ENCODE measurements at regions not wholly inside any gene's neighbourhood (a gene's known extent, or its start where the extent isn't known, plus 50 kb on each side); places are given as distances from the start of the nearest gene placed in this dataset.

- Histone ChIP-seq H3K4me3 (replicated peaks; ENCODE audit: low read depth, low read length) (no peak overlapping the region), H3K27me3 (replicated peaks; ENCODE audit: control insufficient read depth, insufficient read depth, low read length) (no peaks in the 10 kb centered on the region), H3K36me3 (ENCODE audit: control insufficient read depth, insufficient read depth, low read length) (no peaks in the 10 kb centered on the region)
- no peak for TF ChIP-seq CTCF (IDR thresholded peaks at IDR 0.05; ENCODE audit: insufficient read depth, low read length, poor library complexity, severe bottlenecking)
- DNase-seq (ENCODE audit: extremely low read depth, insufficient read length): no peak
Observed at GRCh38 chr3:22491344-22491743, 711.8 kb upstream of the UBE2E2 start.

GRCh38 chr3:22492342-22492741 lies 710.8 kb upstream of the UBE2E2 start:
- Histone ChIP-seq H3K27me3 (replicated peaks; ENCODE audit: control insufficient read depth, insufficient read depth, low read length) (no peaks in the 10 kb centered on the region), H3K36me3 (ENCODE audit: control insufficient read depth, insufficient read depth, low read length) (no peaks in the 10 kb centered on the region), H3K4me3 (replicated peaks; ENCODE audit: low read depth, low read length) (no peak overlapping the region)
- TF ChIP-seq CTCF (IDR thresholded peaks at IDR 0.05; ENCODE audit: insufficient read depth, low read length, poor library complexity, severe bottlenecking): no peak
- DNase-seq (ENCODE audit: extremely low read depth, insufficient read length): no peak

GRCh38 chr3:22495241-22495640 lies 707.9 kb upstream of the UBE2E2 start:
- Histone ChIP-seq H3K36me3 (ENCODE audit: control insufficient read depth, insufficient read depth, low read length) (no peaks in the 10 kb centered on the region), H3K4me3 (replicated peaks; ENCODE audit: low read depth, low read length) (no peak overlapping the region), H3K27me3 (replicated peaks; ENCODE audit: control insufficient read depth, insufficient read depth, low read length) (no peaks in the 10 kb centered on the region)
- DNase-seq (ENCODE audit: extremely low read depth, insufficient read length): no peak
- no peak for TF ChIP-seq CTCF (IDR thresholded peaks at IDR 0.05; ENCODE audit: insufficient read depth, low read length, poor library complexity, severe bottlenecking)

GRCh38 chr3:22495791-22496190 lies 707.3 kb upstream of the UBE2E2 start:
- H3K36me3 ChIP-seq (ENCODE audit: control insufficient read depth, insufficient read depth, low read length): no peaks in the 10 kb centered on the region
- no peak for TF ChIP-seq CTCF (IDR thresholded peaks at IDR 0.05; ENCODE audit: insufficient read depth, low read length, poor library complexity, severe bottlenecking)
- no peaks in the 10 kb centered on the region for H3K27me3 ChIP-seq (replicated peaks; ENCODE audit: control insufficient read depth, insufficient read depth, low read length)
- no peak overlapping the region for H3K4me3 ChIP-seq (replicated peaks; ENCODE audit: low read depth, low read length)
- no peak for DNase-seq (ENCODE audit: extremely low read depth, insufficient read length)

- H3K27me3 ChIP-seq (replicated peaks; ENCODE audit: control insufficient read depth, insufficient read depth, low read length): no peaks in the 10 kb centered on the region
- TF ChIP-seq CTCF (IDR thresholded peaks at IDR 0.05; ENCODE audit: insufficient read depth, low read length, poor library complexity, severe bottlenecking): no peak
Observed at GRCh38 chr3:22496641-22497040, 706.5 kb upstream of the UBE2E2 start.

GRCh38 chr3:22506871-22507270 lies 696.3 kb upstream of the UBE2E2 start:
- no peaks in the 10 kb centered on the region for H3K36me3 ChIP-seq (ENCODE audit: control insufficient read depth, insufficient read depth, low read length)
- no peaks in the 10 kb centered on the region for H3K27me3 ChIP-seq (replicated peaks; ENCODE audit: control insufficient read depth, insufficient read depth, low read length)
- TF ChIP-seq CTCF (IDR thresholded peaks at IDR 0.05; ENCODE audit: insufficient read depth, low read length, poor library complexity, severe bottlenecking): no peak
- H3K4me3 ChIP-seq (replicated peaks; ENCODE audit: low read depth, low read length): no peak overlapping the region
- no peak for DNase-seq (ENCODE audit: extremely low read depth, insufficient read length)

More at GRCh38 chr3:22496641-22497040, 706.5 kb upstream of the UBE2E2 start:
- no peak overlapping the region for H3K4me3 ChIP-seq (replicated peaks; ENCODE audit: low read depth, low read length)
- DNase-seq (ENCODE audit: extremely low read depth, insufficient read length): no peak
- no peaks in the 10 kb centered on the region for H3K36me3 ChIP-seq (ENCODE audit: control insufficient read depth, insufficient read depth, low read length)
